ENCODE measurements at regions not wholly inside any gene's neighbourhood (a gene's known extent, or its start where the extent isn't known, plus 50 kb on each side); places are given as distances from the start of the nearest gene placed in this dataset.

GRCh38 chr2:62577994-62578781 is 72.2 kb upstream of the TMEM17 start:
- Histone ChIP-seq H3K36me3 (ENCODE audit: low read depth, low read length) (no peaks in the 10 kb centered on the region; the same call in 1 of the 2 replicates), H3K9ac (ENCODE audit: low read length) (peak overlapping the region; percentile 85), H3K79me2 (ENCODE audit: low read length) (no peaks in the 10 kb centered on the region), H4K20me1 (ENCODE audit: low read length) (no peaks in the 10 kb centered on the region), H3K27ac (ENCODE audit: low read length) (peak overlapping the region; percentile 94), H3K4me1 (ENCODE audit: insufficient read depth, low read length) (peaks cover 29% of the 10 kb centered on the region), H3K9me3 (ENCODE audit: low read length) (no peaks in the 10 kb centered on the region), H3K27me3 (ENCODE audit: low read length) (no peaks in the 10 kb centered on the region), H3F3A (ENCODE audit: low read length, unreplicated experiment) (peaks cover 13% of the 10 kb centered on the region), H3K9me2 (replicated peaks; ENCODE audit: low read length) (no peaks in the 10 kb centered on the region), H2AFZ (ENCODE audit: low read length) (no peak overlapping the region), H3K4me2 (ENCODE audit: low read length) (peak overlapping the region; percentile 74), H3K4me3 (ENCODE audit: low read length) (peak overlapping the region; percentile 38; the same call in 1 of the 2 replicates)
- ATAC-seq, result peak; percentile 73
- CTCF ChIA-PET, result interaction anchor here (0.6 to 0.8 kb wide), 2 partner anchors 73 to 122 kb away, joined by 3 to 4 read pairs; no protein-coding TSS in a partner anchor
- DNase-seq, result peak; percentile 98
- TF ChIP-seq EZH2phosphoT487 (IDR thresholded peaks at IDR 0.05; ENCODE audit: borderline replicate concordance, low read length) (no peak), EZH2 (IDR thresholded peaks at IDR 0.05; ENCODE audit: low read length, unreplicated experiment) (no peak), CTCF (conservative IDR thresholded peaks at IDR 0.05; ENCODE audit: low read depth, low read length) (no peak)
- BruUV-seq (replicated peaks), result TSS peak; percentile 86
- intact Hi-C loops (cut with micrococcal nuclease), result loop anchor here (1.0 to 2.0 kb wide), 7 partner anchors 26 to 197 kb away; partner anchors contain the start of genes EHBP1 and TMEM17
- POLR2A ChIA-PET (ENCODE audit: unreplicated experiment), result interaction anchor here (0.5 to 1.3 kb wide), 7 partner anchors 18 to 1438 kb away, joined by 3 to 12 read pairs (median 4); partner anchors contain the start of genes EHBP1 and TMEM17

GRCh38 chr2:62576276-62576939 is 70.4 kb upstream of the TMEM17 start:
- no peak for TF ChIP-seq EZH2 (IDR thresholded peaks at IDR 0.05; ENCODE audit: low read length, unreplicated experiment)
- no peak for TF ChIP-seq EZH2phosphoT487 (IDR thresholded peaks at IDR 0.05; ENCODE audit: borderline replicate concordance, low read length)
- no peak for TF ChIP-seq CTCF (conservative IDR thresholded peaks at IDR 0.05; ENCODE audit: low read depth, low read length)
- no peaks in the 10 kb centered on the region for H3K27me3 ChIP-seq (ENCODE audit: low read length)
- ChIA-PET CTCF (no interaction called here), POLR2A (ENCODE audit: unreplicated experiment) (interaction anchor here (0.6 kb wide), 1 partner anchor 70 kb away, joined by 3 read pairs; no protein-coding TSS in a partner anchor)
- no peak overlapping the region for H2AFZ ChIP-seq (ENCODE audit: low read length)
- H4K20me1 ChIP-seq (ENCODE audit: low read length), result no peaks in the 10 kb centered on the region
- H3K9me3 ChIP-seq (ENCODE audit: low read length), result no peaks in the 10 kb centered on the region
- no peaks in the 10 kb centered on the region for H3K9me2 ChIP-seq (replicated peaks; ENCODE audit: low read length)
- no TSS peak for BruUV-seq (replicated peaks)
- no peak overlapping the region for H3K4me3 ChIP-seq (ENCODE audit: low read length)
- no peak for ATAC-seq
- no peak overlapping the region for H3K4me2 ChIP-seq (ENCODE audit: low read length)
- no peaks in the 10 kb centered on the region for H3K79me2 ChIP-seq (ENCODE audit: low read length)
- no peaks in the 10 kb centered on the region; the same call in 1 of the 2 replicates for H3K36me3 ChIP-seq (ENCODE audit: low read depth, low read length)
- peak overlapping the region; percentile 64; the same call in 1 of the 2 replicates for H3K9ac ChIP-seq (ENCODE audit: low read length)
- H3K4me1 ChIP-seq (ENCODE audit: insufficient read depth, low read length), result peaks cover 29% of the 10 kb centered on the region
- intact Hi-C loops (cut with micrococcal nuclease), result no loop called here
- peaks cover 13% of the 10 kb centered on the region for H3F3A ChIP-seq (ENCODE audit: low read length, unreplicated experiment)
- DNase-seq, result no peak
- peak overlapping the region; percentile 94 for H3K27ac ChIP-seq (ENCODE audit: low read length)

All from PC-3 (cell line).